ENCODE measurements at regions not wholly inside any gene's neighbourhood (a gene's known extent, or its start where the extent isn't known, plus 50 kb on each side); places are given as distances from the start of the nearest gene placed in this dataset.

DNA sequence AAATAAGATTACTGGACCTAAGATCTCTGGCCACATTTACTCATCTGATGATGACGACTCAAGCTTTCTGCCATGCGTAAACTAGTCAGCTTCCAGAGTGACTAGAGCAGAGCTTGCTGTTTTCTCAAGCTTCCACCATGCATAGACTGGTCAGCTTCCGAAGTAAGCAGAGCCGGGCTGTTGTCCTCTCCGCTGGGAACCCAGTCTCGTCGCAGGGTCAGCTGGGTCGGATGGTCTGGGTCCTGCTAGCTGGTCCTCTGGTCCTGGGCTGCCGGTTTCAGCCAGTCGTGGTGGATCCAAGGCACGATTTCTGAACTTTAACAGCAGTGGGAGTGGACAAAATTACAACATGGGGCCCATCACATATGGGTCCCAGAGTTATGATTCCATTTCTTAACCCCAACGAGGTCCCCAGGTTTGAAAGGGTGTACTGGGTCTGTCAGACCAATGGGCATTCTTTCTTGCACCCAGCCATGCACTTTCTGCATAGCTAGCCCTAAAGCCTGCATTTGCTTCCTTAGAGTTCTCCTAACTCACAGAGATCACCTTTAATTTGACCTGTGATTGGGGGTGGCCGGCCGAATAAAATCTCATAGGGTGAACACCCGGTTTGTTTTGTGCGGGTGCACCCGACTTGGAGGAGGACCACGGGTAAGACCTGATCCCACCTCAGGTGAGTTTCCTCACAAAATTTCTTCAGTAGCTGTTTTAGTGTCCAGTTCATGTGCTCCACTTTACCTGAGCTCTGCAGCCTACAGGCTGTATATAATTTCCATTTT is 1312.8 kb downstream of the TMEM121 start:
- in situ Hi-C loops (cut with MboI; ENCODE audit: low sequenced_read_pairs) = no loop called here

DNA sequence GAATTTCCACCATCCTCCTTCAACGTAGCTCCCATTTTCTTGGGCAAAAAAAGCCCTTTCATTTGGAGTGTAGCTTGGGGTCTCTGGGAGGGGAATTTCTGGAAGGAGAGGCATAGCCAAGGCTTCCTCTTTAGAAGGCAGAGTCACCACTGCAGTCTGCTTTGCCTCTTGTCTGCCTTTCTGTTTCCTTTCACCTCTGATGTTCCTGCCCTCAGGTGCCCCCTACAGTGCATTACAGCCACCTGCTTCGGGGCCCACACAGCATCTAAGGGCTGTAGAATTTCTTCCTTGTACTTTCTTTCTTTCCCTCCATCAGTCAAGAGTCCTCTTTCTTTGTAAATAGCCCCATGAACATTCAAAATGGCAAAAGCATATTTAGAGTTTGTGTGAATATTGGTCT is 1313.9 kb downstream of the TMEM121 start:
- in situ Hi-C loops (cut with MboI; ENCODE audit: low sequenced_read_pairs) = no loop called here

DNA sequence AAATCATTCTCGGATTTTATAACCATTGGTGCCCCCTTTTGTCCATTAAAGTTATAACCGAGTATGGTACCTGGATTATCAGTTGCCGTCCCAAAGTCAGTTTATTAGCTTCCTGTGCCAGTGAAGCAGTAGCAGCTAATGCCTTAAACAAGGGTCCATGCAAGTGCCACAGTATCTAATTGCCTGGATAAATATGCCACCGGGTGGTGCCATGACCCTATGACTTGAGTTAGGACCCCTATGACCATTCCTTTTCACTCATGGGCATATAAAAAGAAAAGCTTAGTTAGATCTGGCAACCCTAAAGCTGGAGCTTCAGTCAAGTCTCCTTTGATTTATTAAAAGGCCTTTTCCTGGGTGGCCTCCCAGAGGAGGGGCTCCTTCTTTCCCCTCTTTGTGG is 1314.6 kb downstream of the TMEM121 start:
- in situ Hi-C loops (cut with MboI; ENCODE audit: low sequenced_read_pairs) = no loop called here

DNA sequence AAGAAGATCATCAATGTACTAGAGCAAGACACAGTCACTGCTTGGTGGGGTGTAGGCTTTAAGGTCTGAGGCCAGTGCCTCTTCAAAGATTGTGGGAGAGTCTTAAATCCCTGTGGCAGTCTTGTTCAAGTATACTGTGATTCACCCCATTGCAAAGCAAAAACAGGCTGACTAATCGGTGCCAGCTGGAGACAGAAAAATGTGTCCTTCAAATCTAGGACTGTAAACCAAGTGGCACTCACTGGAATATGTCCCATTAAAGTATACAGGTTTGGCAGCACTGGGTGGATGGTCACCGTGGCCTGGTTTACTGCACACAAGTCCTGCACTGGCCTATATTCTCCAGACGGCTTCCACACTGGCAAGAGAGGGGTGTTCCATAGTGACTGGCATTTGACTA is 1315.3 kb downstream of the TMEM121 start:
- in situ Hi-C loops (cut with MboI; ENCODE audit: low sequenced_read_pairs) = no loop called here

DNA sequence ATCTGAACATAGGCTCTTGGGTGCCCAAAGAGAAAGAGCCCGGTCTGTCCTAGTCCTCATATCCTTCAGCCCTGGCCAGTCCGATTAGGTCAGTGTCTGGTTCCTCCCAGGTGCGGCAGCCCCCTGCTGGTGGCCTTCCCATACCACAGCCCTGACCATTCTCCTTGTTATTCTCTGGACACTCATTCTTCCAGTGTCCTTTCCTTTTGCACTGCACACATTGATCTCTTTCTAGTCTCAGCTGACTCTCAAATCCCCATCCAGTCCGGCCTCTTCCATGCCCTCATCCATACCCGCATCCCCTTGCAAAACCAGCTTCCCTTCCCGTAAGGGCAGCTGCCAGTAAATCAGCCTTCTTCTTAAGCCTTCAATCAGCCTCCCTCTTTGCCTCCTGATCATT is 1316.3 kb downstream of the TMEM121 start:
- in situ Hi-C loops (cut with MboI; ENCODE audit: low sequenced_read_pairs) = no loop called here

DNA sequence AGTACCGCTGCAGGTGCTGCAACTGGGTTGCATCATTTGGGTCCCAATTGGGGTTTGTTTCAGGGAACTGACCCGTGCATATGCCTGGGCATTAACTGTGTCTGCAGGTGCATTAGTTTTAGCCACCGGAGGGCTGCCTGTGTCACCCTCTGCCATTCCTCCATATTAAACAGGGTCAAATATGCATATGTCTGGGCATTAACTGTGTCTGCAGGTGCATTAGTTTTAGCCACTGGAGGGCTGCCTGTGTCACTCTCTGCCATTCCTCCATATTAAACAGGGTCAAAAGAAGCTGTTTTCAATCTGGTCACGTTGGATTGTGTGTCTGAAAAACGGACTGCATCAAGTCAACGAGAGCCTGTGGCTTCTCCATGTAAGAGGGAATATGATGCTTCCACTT is 1317.0 kb downstream of the TMEM121 start:
- in situ Hi-C loops (cut with MboI; ENCODE audit: low sequenced_read_pairs) = no loop called here

DNA sequence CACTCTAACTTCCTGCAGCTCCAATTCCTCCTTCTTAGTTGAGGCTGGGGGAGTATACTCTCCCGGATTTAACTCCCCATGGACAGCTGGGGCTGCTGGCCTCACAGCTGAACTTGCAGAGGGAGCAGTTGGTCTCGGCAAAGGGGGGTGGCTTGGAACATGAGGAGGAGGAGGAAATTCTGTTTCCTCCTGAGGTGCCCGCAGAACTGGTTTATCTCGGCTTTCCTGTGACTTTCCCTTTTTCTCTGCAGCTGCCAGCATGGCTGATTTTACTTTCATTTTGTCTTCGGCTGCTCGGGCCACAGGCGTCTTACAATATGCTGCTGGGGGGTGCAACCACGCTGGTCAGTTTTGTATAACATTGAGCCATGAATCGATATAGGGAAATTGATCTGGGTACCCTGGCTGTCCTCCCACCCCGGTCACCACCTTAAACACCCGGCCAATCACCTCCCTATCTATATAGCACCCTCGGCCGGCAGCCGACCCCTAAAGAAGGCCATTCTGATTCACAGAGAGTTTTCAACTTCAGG is 1317.6 kb downstream of the TMEM121 start:
- in situ Hi-C loops (cut with MboI; ENCODE audit: low sequenced_read_pairs) = no loop called here

DNA sequence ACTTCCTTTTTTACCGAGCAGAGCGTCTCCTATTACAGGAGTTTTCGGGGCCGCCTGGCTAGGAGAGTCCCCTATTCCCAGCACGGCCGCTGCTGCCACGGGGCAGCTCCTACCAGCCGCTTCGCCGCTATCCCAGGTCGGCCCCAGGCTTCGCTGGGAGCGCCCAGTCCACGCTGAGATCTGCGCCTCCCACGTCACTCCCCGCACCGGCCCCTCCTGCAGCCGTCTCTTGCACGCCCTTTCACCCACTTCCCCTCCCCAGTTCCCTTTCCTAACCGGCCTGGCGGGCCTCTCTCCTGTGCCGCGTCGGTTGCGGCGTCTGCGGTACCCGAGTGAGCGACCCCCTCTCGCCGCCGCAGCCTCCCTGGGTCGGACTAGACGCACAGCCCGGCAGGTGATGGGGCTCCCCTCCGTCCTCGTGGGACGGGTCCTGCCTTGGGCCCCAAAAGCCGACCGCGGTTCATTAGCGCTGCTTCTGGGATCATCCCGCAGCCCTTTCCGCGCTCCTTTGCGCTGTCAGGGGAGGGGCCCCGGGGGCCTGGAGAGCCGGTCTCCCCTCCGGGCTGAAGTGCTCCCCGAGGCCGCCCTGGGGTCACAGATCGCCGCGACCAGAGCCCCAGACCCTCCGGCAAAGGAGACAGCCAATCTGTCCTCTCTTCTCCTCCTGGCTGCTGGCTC is 1318.4 kb downstream of the TMEM121 start:
- in situ Hi-C loops (cut with MboI; ENCODE audit: low sequenced_read_pairs) = no loop called here

DNA sequence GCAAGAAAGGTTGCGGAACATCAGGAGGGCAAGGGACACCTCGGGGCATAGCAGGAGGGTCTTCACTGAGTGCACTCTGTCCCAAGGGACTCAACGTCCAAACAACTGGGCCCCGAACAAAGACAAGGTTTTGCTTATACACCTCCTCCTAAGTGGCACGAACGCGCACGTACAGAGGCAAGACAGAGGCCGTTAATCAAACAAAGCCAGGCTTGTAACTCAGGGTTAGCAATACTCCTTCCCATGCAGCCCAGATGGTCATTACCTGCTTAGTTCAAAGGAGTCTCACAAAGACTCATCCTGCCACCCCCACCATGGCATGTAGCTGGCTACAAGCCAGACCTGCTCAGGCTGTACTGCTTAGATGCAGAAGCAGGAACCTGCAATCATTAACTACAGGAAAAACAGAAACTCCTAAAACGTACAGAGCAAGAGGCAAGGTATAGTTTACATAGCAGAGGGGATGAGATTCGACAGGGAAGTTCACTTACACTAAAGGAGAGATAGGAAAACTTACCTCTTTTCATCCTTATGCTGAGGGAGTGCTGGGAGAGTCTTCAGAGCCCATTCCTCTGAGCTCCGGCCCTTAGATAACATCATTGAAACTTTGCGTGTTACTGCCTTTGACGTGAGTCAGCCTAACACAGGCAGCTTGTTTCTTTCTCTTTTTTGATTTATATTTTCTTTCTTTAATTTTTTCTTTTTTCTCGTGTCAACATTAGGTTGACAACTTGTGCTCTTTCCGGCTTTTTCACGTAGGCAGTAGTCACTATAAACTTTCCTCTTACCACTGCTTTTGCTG is 1319.1 kb downstream of the TMEM121 start:
- in situ Hi-C loops (cut with MboI; ENCODE audit: low sequenced_read_pairs) = no loop called here

DNA sequence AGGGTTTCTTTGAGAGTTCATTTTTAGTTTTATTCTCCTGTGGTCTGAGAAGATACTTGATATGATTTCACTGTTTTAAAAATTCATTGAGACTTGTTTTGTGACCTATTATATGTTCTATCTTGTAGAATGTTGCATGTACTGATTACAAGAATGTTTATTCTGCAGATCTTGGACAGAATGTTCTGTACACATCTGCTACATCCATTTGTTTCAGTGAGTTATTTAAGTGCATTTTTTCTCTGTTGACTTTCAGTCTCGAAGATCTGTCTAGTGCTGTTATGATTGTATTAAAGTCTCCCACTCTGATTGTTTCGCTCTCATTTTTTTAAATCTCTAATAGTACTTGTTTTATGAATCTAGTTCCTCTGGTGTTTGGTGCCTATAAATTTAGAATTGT is 1319.8 kb downstream of the TMEM121 start:
- in situ Hi-C loops (cut with MboI; ENCODE audit: low sequenced_read_pairs) = no loop called here

DNA sequence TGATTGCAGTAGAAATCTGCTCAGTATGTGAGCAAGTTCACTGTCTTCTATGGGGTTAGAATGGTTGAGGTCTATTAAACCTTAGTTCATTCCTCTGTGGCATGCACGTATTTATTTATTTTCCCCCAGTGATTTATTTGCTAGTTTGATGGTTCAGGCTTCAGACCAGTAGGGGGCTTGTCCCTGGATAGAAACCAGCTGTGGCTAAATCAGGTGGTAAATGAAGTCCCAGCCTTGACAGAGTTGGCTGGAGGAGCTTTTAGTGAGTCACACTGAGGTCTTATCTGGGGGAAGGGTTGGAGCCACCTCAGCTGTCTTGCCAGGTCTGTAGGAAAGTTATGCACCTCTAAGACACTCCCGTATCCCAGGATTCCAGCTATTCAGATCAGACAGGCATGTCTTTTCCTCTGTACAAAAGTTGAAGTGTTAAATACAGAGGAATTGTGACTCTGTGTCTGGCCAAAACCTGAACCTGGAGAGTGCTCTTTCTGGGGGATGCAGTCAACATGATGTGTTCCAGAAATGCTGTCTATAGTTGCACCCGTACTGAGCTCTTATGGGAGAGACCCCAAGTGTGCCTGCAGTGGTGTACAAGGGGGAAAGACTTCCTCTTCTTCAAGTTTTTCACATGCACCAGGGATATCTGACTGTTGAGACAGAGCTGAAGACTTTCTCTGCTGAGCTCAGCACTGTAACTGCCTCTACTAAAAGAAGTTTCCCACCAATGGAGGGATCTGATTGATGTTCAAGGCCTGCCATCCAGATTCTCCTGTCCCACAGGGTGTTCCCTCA is 1322.1 kb downstream of the TMEM121 start:
- in situ Hi-C loops (cut with MboI; ENCODE audit: low sequenced_read_pairs) = no loop called here

DNA sequence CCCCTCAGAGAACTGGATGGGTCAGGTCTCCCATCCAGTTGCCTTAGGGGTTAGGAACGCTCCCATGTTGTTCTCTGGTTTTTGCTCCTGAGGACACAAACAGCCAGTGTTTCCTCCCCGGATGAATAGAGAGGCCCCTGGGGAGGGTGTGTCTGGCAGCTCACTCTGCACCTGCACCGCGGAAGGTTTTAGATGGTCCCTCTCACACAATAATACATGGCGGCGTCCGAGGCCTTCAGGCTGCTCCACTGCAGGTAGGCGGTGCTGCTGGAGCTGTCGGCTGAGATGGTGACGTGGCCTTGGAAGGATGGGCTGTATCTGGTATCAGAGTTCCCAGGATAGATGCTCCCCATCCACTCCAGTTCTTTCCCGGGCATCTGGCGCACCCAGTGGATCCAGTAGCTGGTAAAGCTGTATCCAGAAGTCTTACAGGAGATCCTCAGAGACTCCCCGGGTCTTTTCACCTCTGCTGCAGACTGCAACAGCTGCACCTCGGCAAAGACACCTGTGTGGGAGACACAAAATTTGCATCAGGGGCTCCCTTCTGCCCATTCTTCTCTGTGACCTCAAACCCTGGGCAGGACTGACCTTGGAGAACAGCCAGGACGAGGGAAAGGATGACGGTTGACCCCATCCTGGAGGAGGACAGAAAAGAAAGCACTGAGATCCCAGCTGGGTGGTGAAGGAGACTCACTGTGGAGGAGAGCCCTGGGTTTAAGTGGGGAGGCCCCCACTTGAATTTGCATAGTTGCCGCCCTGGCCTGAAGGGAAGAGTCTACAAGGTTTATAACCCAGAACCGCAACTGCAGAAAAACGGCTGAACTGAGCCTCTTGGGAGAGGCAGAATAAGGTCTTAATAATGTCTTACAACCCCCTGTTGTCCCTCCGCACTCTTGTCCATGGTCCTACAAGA is 1324.8 kb downstream of the TMEM121 start:
- in situ Hi-C loops (cut with MboI; ENCODE audit: low sequenced_read_pairs) = no loop called here

DNA sequence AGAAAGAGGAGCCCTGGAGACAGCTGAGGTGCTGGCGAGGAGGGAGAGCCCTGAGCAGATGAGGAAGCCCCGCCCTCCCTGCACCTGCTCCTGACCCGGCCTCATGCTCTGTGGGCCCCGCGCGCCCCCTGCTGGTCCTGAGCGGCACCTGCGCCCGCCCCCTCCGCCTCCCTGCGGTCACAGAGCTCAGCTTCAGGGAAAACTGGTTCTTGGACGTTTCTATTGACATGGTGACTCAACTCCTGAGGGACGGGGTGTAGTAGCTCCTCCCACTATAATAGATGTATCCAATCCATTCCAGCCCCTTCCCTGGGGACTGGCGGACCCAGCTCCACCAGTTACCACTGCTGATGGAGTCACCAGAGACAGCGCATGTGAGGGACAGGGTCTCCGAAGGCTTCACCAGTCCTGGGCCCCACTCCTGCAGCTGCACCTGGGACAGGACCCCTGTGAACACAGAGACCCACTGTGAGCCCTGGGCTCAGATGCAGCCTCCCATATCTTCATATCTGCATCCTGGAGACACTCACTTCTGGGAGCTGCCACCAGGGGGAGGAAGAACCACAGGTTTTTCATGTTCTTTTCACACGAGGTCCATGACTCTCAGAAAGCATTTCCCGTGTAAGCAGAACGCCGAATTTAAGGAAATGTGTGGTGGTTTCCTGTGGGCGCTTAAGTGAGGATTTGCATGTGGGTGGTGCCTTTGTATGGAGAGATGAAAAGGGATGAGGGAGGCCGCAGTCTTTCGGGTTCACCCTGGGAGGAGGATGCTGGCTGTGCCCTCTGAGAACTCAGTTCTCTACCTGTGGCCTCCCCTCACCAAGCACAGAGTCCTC is 1346.4 kb downstream of the TMEM121 start:
- in situ Hi-C loops (cut with MboI; ENCODE audit: low sequenced_read_pairs) = no loop called here

DNA sequence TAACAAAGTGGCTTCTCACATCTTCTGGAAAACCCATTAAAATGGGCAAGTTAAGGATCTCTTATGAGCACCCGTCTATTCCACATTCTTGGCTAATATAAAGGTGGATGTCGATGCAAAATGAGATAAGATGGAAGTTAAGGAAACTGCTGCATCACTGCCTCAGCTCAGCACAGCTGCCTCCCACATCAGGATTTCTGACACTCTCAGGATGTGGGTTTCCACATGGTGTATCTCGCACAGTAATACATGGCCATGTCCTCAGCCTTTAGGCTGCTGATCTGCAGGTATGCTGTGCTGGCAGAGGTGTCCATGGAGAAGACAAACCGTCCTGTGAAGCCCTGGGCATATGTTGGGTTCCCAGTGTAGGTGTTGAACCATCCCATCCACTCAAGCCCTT is 1348.0 kb downstream of the TMEM121 start:
- in situ Hi-C loops (cut with MboI; ENCODE audit: low sequenced_read_pairs) = no loop called here

DNA sequence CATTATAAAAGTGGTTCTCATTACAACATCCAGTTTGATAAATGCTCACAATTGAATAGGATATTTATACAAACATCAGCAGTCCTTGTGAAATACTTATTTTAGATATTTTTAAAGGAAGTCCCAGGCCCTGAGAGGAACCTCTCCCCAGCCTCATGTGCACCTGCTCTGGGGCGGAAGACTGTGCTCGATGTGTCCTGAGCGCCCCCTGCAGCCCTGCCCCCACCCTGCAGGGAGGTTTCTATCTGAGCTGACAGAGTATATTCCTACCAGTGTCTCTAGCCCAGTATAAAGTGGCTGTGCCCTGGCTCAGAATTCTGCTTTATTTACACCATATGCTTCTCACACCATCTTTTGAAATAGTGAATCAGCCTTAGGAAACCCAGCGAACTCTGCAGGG is 1349.1 kb downstream of the TMEM121 start:
- in situ Hi-C loops (cut with MboI; ENCODE audit: low sequenced_read_pairs) = no loop called here

DNA sequence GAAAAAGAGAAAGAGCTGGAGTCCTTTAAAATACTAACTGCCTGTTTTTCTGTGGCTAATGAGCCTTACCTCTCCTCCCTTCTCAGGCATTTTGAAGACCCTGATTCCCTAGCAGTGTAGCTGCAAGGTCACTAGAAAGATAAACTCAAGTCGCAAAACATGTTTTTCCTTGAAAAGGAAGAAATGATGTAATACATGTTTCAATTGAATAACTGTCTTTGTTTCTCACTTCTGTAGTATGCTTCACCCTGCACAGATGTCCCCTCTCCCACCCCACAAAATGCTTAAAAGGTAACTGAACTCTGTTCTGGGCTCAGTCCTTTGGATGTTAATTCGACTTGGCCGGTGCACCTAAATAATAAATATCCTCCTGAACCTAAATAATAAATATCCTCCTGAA is 1350.3 kb downstream of the TMEM121 start:
- in situ Hi-C loops (cut with MboI; ENCODE audit: low sequenced_read_pairs) = no loop called here

DNA sequence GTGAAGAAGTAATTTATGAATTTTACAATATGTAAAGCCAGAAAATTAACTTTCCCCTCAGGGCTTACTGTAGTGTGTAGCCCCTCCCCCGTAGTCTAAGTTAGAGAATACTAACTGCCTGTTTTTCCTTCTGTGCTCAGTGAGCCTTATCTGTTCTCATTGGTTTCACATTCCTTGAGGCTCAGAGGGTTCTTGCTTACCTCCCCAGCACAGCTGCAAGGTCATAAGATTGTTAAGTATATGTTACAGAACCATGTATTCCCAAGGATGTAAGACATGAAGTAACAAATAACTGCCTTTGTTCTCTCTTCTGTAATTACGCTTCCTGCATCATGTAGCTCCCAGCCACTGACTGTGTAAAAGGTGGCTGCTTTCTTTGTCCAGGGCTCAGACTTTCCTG is 1351.1 kb downstream of the TMEM121 start:
- in situ Hi-C loops (cut with MboI; ENCODE audit: low sequenced_read_pairs) = no loop called here

DNA sequence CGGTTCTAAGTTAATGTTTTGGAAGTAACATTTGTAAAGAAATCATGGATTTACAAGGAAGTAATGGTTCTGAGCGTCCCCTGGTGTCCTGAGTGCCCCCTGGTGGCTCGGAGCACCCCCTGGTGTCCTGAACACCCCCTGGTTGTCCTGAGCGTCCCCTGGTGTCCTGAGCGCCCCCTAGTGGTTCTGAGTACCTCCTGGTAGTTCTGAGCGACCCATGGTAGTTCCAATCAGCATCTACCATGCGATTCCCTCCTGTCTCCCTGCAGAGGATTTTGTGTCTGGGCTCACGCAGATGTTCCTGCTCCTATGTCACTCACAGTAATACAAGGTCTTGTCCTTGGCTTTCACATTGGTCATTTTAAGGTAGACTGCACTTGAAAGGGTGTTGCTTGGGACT is 1352.9 kb downstream of the TMEM121 start:
- in situ Hi-C loops (cut with MboI; ENCODE audit: low sequenced_read_pairs) = no loop called here

DNA sequence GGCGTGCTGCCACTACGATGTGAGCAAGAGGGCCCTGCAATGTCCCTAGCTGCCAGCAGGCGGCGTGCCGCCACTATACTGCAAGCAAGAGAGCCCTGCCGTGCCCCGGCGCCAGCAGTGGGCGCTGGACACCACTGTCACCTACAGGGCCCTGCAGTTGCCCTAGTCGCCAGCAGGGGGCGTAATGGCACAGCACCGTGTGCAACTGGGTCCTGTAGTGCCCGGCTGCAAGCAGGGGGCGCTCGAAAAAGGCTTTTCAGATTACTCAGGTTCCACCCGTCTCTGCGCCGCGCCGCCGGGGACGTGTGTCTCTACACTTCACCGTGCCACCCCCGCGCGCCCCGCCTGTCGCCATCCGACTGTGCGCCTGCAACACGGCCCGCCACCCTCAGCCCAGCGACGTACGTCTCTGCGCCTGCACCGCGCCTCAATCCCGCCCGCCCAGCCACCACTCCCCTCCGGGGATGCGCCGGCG is 1356.9 kb downstream of the TMEM121 start:
- in situ Hi-C loops (cut with MboI; ENCODE audit: low sequenced_read_pairs) = no loop called here

Measured in HL-60/S4 (cell line).